HepG2 (cell line): ENCODE measurements at regions not wholly inside any gene's neighbourhood (a gene's known extent, or its start where the extent isn't known, plus 50 kb on each side); places are given as distances from the start of the nearest gene placed in this dataset.

Experiments
- ATAC-seq: fragments of 200-7000 bp; cut with Tn5 transposase; 3 replicates; pipeline ENCODE4 v1.9.1; 2020; ENCODE audit warnings: mild to moderate bottlenecking, moderate library complexity
- BruUV-seq: library from RNA; stranded (reverse); fragments of 400-500 nt; replicated peaks from 2 replicates; lab custom pipeline; 2021; lab: Mats Ljungman, UMichigan
- CTCF ChIA-PET: fragments of 300-600 bp; formaldehyde crosslinking; extraction: SDS; loops from one replicate; lab custom pipeline; 2021; ENCODE audit warnings: low total read pairs, inconsistent platforms, low intra/inter-chr PET ratio; lab: Yijun Ruan, JAX
- POLR2A ChIA-PET: fragments of 350-600 bp; sonication (Branson Sonifier 250); formaldehyde crosslinking; loops from one replicate; lab custom pipeline; 2020; ENCODE audit warnings: antibody characterized with exemption, inconsistent platforms; lab: Yijun Ruan, JAX
- DNase-seq: peaks from one replicate; pipeline ENCODE4 v3.0.0-alpha.2; 2015; ENCODE audit warnings: low spot score
- FAIRE-seq: peaks from 3 replicates; lab custom pipeline; 2011; peaks lifted over from hg19 to GRCh38; lab: Jason Lieb, UNC
- H2AFZ ChIP-seq: one replicate; pipeline ENCODE4 v1.6.1; 2011; ENCODE audit warnings: low read length, inconsistent platforms
- H3K27ac ChIP-seq: fragments of 300-600 bp; 3 replicates; pipeline ENCODE4 v1.8.0; 2011; ENCODE audit warnings: mixed run types, mild to moderate bottlenecking, mixed read lengths, low read length, inconsistent platforms; ENCODE audit not compliant: insufficient read depth; ENCODE audit errors: extremely low read length
- H3K27me3 ChIP-seq, 2 experiments: fragments of 200-600 bp in 1 of 2; 2 replicates in 1 of 2; 3 replicates in 1 of 2; pipeline versions ENCODE4 v1.6.0 to v1.8.0; 2011; ENCODE audit warnings: low read length in 2 of 2, mild to moderate bottlenecking in 2 of 2, moderate library complexity in 2 of 2, inconsistent platforms in 1 of 2; ENCODE audit not compliant: insufficient read depth in 2 of 2, control insufficient read depth in 1 of 2
- H3K36me3 ChIP-seq, 2 experiments: fragments of 200-600 bp in 1 of 2; replicated peaks in 1 of 2; 2 replicates in 1 of 2; 3 replicates in 1 of 2; pipeline versions ENCODE4 v1.5.1 to v1.8.0; 2011; ENCODE audit warnings: low read length in 2 of 2, inconsistent platforms in 1 of 2; ENCODE audit not compliant: insufficient read depth in 2 of 2, control insufficient read depth in 1 of 2
- H3K4me1 ChIP-seq: 2 replicates; pipeline ENCODE4 v1.5.1; 2012; ENCODE audit warnings: low read length, inconsistent platforms; ENCODE audit not compliant: insufficient read depth
- H3K4me2 ChIP-seq: 2 replicates; pipeline ENCODE4 v1.6.0; 2011; ENCODE audit warnings: low read depth, low read length, inconsistent platforms
- H3K4me3 ChIP-seq, 3 experiments: fragments of 200-600 bp in 1 of 3; sonication (generic), shearing (Covaris generic) in 1 of 3; replicated peaks in 1 of 3; 2 replicates each; pipeline ENCODE4 v1.5.1; 2011 to 2016; ENCODE audit warnings: low read length in 3 of 3, inconsistent platforms in 2 of 3, low read depth in 2 of 3, mild to moderate bottlenecking in 2 of 3, control low read depth in 1 of 3, mixed read lengths in 1 of 3; ENCODE audit not compliant: insufficient read depth in 1 of 3
- H3K79me2 ChIP-seq: one replicate; pipeline ENCODE4 v1.6.1; 2011; ENCODE audit warnings: low read length, inconsistent platforms; ENCODE audit not compliant: insufficient read depth
- H3K9ac ChIP-seq: 2 replicates; pipeline ENCODE4 v1.6.0; 2011; ENCODE audit warnings: mild to moderate bottlenecking, low read depth, low read length, inconsistent platforms; ENCODE audit not compliant: insufficient read depth
- H3K9me3 ChIP-seq: 2 replicates; pipeline ENCODE4 v1.5.1; 2012; ENCODE audit warnings: mild to moderate bottlenecking, low read length
- H4K20me1 ChIP-seq: 2 replicates; pipeline ENCODE4 v1.6.0; 2011; ENCODE audit warnings: inconsistent platforms, mild to moderate bottlenecking, low read length, moderate library complexity; ENCODE audit not compliant: insufficient read depth
- BHLHE40 ChIP-seq: IDR thresholded peaks from 2 replicates; pipeline ENCODE4 v1.6.1; 2011; ENCODE audit warnings: low read length, improper control_type of control experiment
- FOXM1 ChIP-seq: sonication (generic); formaldehyde crosslinking; IDR thresholded peaks from 2 replicates; pipeline ENCODE4 v1.5.0; 2020; ENCODE audit warnings: missing genetic modification reagents
- GLMP ChIP-seq: sonication (generic); formaldehyde crosslinking; IDR thresholded peaks from 2 replicates; pipeline ENCODE4 v1.9.0; 2021; ENCODE audit warnings: missing genetic modification reagents, mild to moderate bottlenecking, borderline replicate concordance
- HIVEP1 ChIP-seq: sonication (generic); formaldehyde crosslinking; IDR thresholded peaks from 2 replicates; pipeline ENCODE4 v1.4.0; 2020; ENCODE audit warnings: mild to moderate bottlenecking, missing genetic modification reagents
- IRF1 ChIP-seq: sonication (generic); formaldehyde crosslinking; IDR thresholded peaks from 2 replicates; pipeline ENCODE4 v1.4.0; 2020; ENCODE audit warnings: low read depth, mild to moderate bottlenecking, missing genetic modification reagents
- MAZ ChIP-seq, 2 experiments: sonication (generic) in 1 of 2; formaldehyde crosslinking in 1 of 2; IDR thresholded peaks; 2 replicates each; pipeline versions ENCODE4 v1.5.0 to v1.6.1; 2012 to 2020; ENCODE audit warnings: low read depth in 2 of 2, mild to moderate bottlenecking in 2 of 2, borderline replicate concordance in 1 of 2, improper control_type of control experiment in 1 of 2, low read length in 1 of 2, missing genetic modification reagents in 1 of 2, moderate library complexity in 1 of 2
- NFE2L1 ChIP-seq: sonication (generic); formaldehyde crosslinking; IDR thresholded peaks from 2 replicates; pipeline ENCODE4 v1.4.0; 2020; ENCODE audit warnings: missing genetic modification reagents, mild to moderate bottlenecking, borderline replicate concordance
- NFYB ChIP-seq: sonication (generic); formaldehyde crosslinking; IDR thresholded peaks from 2 replicates; pipeline ENCODE4 v1.4.0; 2020; ENCODE audit warnings: missing genetic modification reagents
- SMAD3 ChIP-seq: sonication (generic); formaldehyde crosslinking; IDR thresholded peaks from 2 replicates; pipeline ENCODE4 v1.4.0; 2020; ENCODE audit warnings: missing genetic modification reagents
- TOPORS ChIP-seq: sonication (generic); formaldehyde crosslinking; IDR thresholded peaks from 2 replicates; pipeline ENCODE4 v1.8.0; 2023; ENCODE audit warnings: mild to moderate bottlenecking, missing genetic modification reagents
- TRIM24 ChIP-seq: sonication (generic); formaldehyde crosslinking; IDR thresholded peaks from 2 replicates; pipeline ENCODE4 v1.8.0; 2022; ENCODE audit warnings: mild to moderate bottlenecking, missing genetic modification reagents
- ZBTB8A ChIP-seq: sonication (generic); formaldehyde crosslinking; IDR thresholded peaks from 2 replicates; pipeline ENCODE4 v1.4.0; 2020; ENCODE audit warnings: mild to moderate bottlenecking, low read depth, missing genetic modification reagents, borderline replicate concordance
- ZFP1 ChIP-seq: IDR thresholded peaks from 2 replicates; pipeline ENCODE4 v1.6.1; 2016
- ZNF101 ChIP-seq: sonication (generic); formaldehyde crosslinking; IDR thresholded peaks from 2 replicates; pipeline ENCODE4 v1.4.0; 2020; ENCODE audit warnings: mild to moderate bottlenecking, low read depth, missing genetic modification reagents, borderline replicate concordance
- ZNF274 ChIP-seq: sonication (generic); formaldehyde crosslinking; IDR thresholded peaks from 2 replicates; pipeline ENCODE4 v1.5.1; 2020; ENCODE audit warnings: mild to moderate bottlenecking, missing genetic modification reagents
- ZNF343 ChIP-seq: sonication (generic); formaldehyde crosslinking; IDR thresholded peaks from 2 replicates; pipeline ENCODE4 v1.4.0; 2020; ENCODE audit warnings: mild to moderate bottlenecking, missing genetic modification reagents
- ZNF761 ChIP-seq: sonication (generic); formaldehyde crosslinking; conservative IDR thresholded peaks from 2 replicates; pipeline ENCODE4 v1.4.0; 2020; ENCODE audit warnings: mild to moderate bottlenecking, missing genetic modification reagents
- WGBS: methylation state at CpG from one replicate; pipeline ENCODE4 v1.1.6; 2017; ENCODE audit warnings: low lambda C conversion rate; 5-methylcytosine and 5-hydroxymethylcytosine counted together
- in situ Hi-C: cut with HindIII; loops from 2 replicates; pipeline ENCODE4 v1.10.0; 2017; ENCODE audit warnings: low pct_unique_long_range_greater_than_20kb; ENCODE audit not compliant: extremely low pct_ligation_motif_present
- intact Hi-C: fragments of 100-400 bp; cut with micrococcal nuclease; formaldehyde crosslinking; loops from one replicate; pipeline ENCODE4 v1.10.0; 2022; ENCODE audit not compliant: unreplicated experiment
- TF ChIP-seq, protein P1 (sequence below): sonication (generic); formaldehyde crosslinking; IDR thresholded peaks from 2 replicates; pipeline ENCODE4 v1.8.1; 2022; ENCODE audit warnings: low read depth, mild to moderate bottlenecking, missing genetic modification reagents
- TF ChIP-seq, protein P2 (sequence below): IDR thresholded peaks from 2 replicates; pipeline ENCODE4 v1.6.1; 2016; ENCODE audit warnings: missing genetic modification reagents, missing compliant biosample characterization

- POLR2A ChIA-PET, result no interaction called here
- BruUV-seq, result no TSS peak
These were observed 849.4 kb downstream of the CCSER2 start for GRCh38 chr10:85177767-85178166.

More at GRCh38 chr10:85177767-85178166, 849.4 kb downstream of the CCSER2 start:
- Histone ChIP-seq H3K36me3 (no peaks in the 10 kb centered on the region), H2AFZ (no peak overlapping the region), H3K27ac (no peak overlapping the region), H3K79me2 (no peaks in the 10 kb centered on the region), H3K4me1 (no peaks in the 10 kb centered on the region), H3K9me3 (no peaks in the 10 kb centered on the region), H3K27me3 (no peaks in the 10 kb centered on the region; a peak in 1 of 5 replicates), H3K4me2 (no peak overlapping the region), H3K4me3 (no peak overlapping the region), H3K9ac (no peak overlapping the region), H4K20me1 (no peaks in the 10 kb centered on the region)
- no peak for ATAC-seq
- CTCF ChIA-PET, result no interaction called here
- DNase-seq, result no peak
- intact Hi-C loops, result no loop called here
- FAIRE-seq, result no peak
- WGBS, result 73% methylated on average over 2 of the region's 2 CpGs
- no peak for TF ChIP-seq BHLHE40
- TF ChIP-seq IRF1 (CRISPR knock-in tag), result no peak
- no peak for TF ChIP-seq NFE2L1 (CRISPR knock-in tag)
- TF ChIP-seq SMAD3 (CRISPR knock-in tag), result no peak
- TF ChIP-seq GLMP (CRISPR knock-in tag), result no peak
- TF ChIP-seq, protein P1, sequence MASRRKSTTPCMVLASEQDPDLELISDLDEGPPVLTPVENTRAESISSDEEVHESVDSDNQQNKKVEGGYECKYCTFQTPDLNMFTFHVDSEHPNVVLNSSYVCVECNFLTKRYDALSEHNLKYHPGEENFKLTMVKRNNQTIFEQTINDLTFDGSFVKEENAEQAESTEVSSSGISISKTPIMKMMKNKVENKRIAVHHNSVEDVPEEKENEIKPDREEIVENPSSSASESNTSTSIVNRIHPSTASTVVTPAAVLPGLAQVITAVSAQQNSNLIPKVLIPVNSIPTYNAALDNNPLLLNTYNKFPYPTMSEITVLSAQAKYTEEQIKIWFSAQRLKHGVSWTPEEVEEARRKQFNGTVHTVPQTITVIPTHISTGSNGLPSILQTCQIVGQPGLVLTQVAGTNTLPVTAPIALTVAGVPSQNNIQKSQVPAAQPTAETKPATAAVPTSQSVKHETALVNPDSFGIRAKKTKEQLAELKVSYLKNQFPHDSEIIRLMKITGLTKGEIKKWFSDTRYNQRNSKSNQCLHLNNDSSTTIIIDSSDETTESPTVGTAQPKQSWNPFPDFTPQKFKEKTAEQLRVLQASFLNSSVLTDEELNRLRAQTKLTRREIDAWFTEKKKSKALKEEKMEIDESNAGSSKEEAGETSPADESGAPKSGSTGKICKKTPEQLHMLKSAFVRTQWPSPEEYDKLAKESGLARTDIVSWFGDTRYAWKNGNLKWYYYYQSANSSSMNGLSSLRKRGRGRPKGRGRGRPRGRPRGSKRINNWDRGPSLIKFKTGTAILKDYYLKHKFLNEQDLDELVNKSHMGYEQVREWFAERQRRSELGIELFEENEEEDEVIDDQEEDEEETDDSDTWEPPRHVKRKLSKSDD (CRISPR knock-in tag), result no peak
- no peak for TF ChIP-seq ZNF343 (CRISPR knock-in tag)
- no peak for TF ChIP-seq ZNF101 (CRISPR knock-in tag)
- no peak for TF ChIP-seq ZNF761 (CRISPR knock-in tag)
- TF ChIP-seq ZNF274 (CRISPR knock-in tag), result no peak
- TF ChIP-seq NFYB (CRISPR knock-in tag), result no peak
- no peak for TF ChIP-seq HIVEP1
- TF ChIP-seq, protein P2, sequence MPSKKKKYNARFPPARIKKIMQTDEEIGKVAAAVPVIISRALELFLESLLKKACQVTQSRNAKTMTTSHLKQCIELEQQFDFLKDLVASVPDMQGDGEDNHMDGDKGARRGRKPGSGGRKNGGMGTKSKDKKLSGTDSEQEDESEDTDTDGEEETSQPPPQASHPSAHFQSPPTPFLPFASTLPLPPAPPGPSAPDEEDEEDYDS (CRISPR knock-in tag), result no peak
- TF ChIP-seq TOPORS, result no peak
- TF ChIP-seq MAZ (IDR thresholded peaks at IDR 0.05; ENCODE audit: borderline replicate concordance, low read depth, low read length), result no peak
- no peak for TF ChIP-seq MAZ (CRISPR knock-in tag; IDR thresholded peaks at IDR 0.05; ENCODE audit: low read depth)
- no peak for TF ChIP-seq ZFP1 (CRISPR knock-in tag)
- no peak for TF ChIP-seq ZBTB8A (CRISPR knock-in tag)
- no peak for TF ChIP-seq FOXM1 (CRISPR knock-in tag)
- no peak for TF ChIP-seq TRIM24
- in situ Hi-C loops, result no loop called here
